Right atrium auricular region (tissue), 2 donors: ENCODE measurements at regions not wholly inside any gene's neighbourhood (a gene's known extent, or its start where the extent isn't known, plus 50 kb on each side); places are given as distances from the start of the nearest gene placed in this dataset.

Experiments
- DNase-seq: peaks from one replicate; pipeline ENCODE4 v3.0.0-alpha.2; 2019; ENCODE audit warnings: low spot score
- H3K27ac ChIP-seq, 2 donors: fragments of 200-600 bp; sonication (generic); 1 replicate in 1 of 2; 2 replicates in 1 of 2; pipeline ENCODE4 v1.5.1; 2016 to 2019
- H3K27me3 ChIP-seq, 2 donors: fragments of 200-600 bp; sonication (generic); one replicate each; pipeline versions ENCODE4 v1.5.1 to v1.6.0; 2017 to 2019
- H3K36me3 ChIP-seq: fragments of 200-600 bp; sonication (generic); one replicate; pipeline ENCODE4 v1.5.1; 2016
- H3K4me1 ChIP-seq, 2 donors: fragments of 200-600 bp; sonication (generic); one replicate each; pipeline versions ENCODE4 v1.5.1 to v1.6.0; 2017 to 2019
- H3K4me3 ChIP-seq, 2 donors: fragments of 200-600 bp; sonication (generic); 1 replicate in 1 of 2; 2 replicates in 1 of 2; pipeline ENCODE4 v1.5.1; 2017 to 2019; ENCODE audit warnings: mild to moderate bottlenecking in 1 of 2, moderate library complexity in 1 of 2
- H3K9me3 ChIP-seq, 2 donors: fragments of 200-600 bp; sonication (generic); one replicate each; pipeline ENCODE4 v1.5.1; 2019
- TF ChIP-seq, protein P1 (sequence below), 2 donors: fragments of 200-600 bp; sonication (generic); IDR thresholded peaks; one replicate each; pipeline ENCODE4 v1.5.1; 2019; ENCODE audit warnings: antibody characterized with exemption in 2 of 2

DNA sequence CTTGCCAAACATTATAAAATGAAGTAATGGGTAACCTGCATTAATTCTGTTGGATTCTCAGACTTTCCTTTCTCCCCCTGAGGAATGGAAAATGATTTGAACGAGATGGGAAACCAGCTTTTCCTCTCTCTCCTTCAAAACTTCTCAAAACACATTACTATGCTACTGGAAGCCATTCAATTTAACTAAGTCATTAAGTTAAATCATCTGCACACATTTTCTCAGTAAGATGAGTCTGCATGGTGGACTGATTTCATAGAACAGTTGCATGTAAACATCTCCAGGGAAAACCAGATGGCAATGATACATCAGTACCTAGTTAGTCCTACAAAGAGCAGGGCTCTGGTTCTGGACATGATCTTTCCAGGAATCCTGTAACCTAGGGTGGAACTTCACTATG, 59.9 kb downstream of the BMP4 start:
- no peaks in the 10 kb centered on the region for H3K36me3 ChIP-seq
- no peak overlapping the region for H3K27ac ChIP-seq
- no peaks in the 10 kb centered on the region for H3K27me3 ChIP-seq
- DNase-seq: no peak
- H3K4me3 ChIP-seq: no peak overlapping the region
- H3K4me1 ChIP-seq: no peaks in the 10 kb centered on the region
- TF ChIP-seq, protein P1, sequence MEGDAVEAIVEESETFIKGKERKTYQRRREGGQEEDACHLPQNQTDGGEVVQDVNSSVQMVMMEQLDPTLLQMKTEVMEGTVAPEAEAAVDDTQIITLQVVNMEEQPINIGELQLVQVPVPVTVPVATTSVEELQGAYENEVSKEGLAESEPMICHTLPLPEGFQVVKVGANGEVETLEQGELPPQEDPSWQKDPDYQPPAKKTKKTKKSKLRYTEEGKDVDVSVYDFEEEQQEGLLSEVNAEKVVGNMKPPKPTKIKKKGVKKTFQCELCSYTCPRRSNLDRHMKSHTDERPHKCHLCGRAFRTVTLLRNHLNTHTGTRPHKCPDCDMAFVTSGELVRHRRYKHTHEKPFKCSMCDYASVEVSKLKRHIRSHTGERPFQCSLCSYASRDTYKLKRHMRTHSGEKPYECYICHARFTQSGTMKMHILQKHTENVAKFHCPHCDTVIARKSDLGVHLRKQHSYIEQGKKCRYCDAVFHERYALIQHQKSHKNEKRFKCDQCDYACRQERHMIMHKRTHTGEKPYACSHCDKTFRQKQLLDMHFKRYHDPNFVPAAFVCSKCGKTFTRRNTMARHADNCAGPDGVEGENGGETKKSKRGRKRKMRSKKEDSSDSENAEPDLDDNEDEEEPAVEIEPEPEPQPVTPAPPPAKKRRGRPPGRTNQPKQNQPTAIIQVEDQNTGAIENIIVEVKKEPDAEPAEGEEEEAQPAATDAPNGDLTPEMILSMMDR (IDR thresholded peaks at IDR 0.05): no peak
- no peaks in the 10 kb centered on the region for H3K9me3 ChIP-seq

DNA sequence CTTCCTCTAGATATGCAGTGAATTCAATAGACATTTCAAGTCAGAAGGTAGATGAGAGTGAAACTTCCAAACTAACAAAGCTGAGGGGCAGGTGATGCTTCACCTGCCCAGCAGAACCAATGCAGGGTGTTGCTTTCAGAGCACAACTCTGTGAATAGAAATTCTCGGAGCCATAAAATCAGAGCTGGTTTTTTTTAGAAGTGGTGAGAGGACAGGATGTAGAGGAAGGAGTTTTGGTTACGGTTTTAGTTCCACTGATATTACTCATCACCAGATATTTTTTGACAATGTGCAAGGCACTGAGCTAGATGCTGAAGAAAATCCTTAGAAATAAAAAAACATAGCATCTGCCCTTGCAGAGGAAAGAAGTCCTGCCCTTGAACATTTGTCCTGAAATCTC, 62.2 kb downstream of the BMP4 start:
- H3K27me3 ChIP-seq: no peaks in the 10 kb centered on the region
- no peaks in the 10 kb centered on the region for H3K9me3 ChIP-seq
- TF ChIP-seq, protein P1 (IDR thresholded peaks at IDR 0.05): no peak
- no peak overlapping the region for H3K27ac ChIP-seq
- no peaks in the 10 kb centered on the region for H3K36me3 ChIP-seq
- no peak for DNase-seq
- no peak overlapping the region for H3K4me3 ChIP-seq
- H3K4me1 ChIP-seq: peaks cover 0 to 10% of the 10 kb centered on the region in 2 donors

DNA sequence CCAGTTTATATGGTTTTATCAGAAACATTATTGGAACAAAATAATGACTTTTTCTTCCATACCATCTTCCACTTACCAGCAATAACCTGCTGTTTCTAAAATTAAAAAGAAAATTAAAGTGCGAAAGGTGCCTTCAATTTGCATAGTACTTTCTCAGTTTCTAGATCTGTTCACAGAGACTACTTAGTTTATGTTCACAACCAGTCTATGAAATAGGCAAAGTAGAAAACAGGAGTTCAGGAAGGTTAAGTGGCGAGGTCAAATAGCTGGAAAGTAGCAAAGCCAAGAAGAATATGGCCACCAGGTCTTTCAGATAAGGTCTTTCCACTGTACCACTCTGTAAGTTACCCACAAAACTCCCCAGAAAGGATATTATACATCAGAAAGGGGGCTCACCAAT, 63.3 kb downstream of the BMP4 start:
- Histone ChIP-seq H3K4me1 (peaks cover 0 to 10% of the 10 kb centered on the region in 2 donors), H3K9me3 (no peaks in the 10 kb centered on the region), H3K4me3 (no peak overlapping the region), H3K27me3 (no peaks in the 10 kb centered on the region), H3K27ac (no peak overlapping the region), H3K36me3 (no peaks in the 10 kb centered on the region)
- TF ChIP-seq, protein P1 (IDR thresholded peaks at IDR 0.05): no peak
- no peak for DNase-seq

DNA sequence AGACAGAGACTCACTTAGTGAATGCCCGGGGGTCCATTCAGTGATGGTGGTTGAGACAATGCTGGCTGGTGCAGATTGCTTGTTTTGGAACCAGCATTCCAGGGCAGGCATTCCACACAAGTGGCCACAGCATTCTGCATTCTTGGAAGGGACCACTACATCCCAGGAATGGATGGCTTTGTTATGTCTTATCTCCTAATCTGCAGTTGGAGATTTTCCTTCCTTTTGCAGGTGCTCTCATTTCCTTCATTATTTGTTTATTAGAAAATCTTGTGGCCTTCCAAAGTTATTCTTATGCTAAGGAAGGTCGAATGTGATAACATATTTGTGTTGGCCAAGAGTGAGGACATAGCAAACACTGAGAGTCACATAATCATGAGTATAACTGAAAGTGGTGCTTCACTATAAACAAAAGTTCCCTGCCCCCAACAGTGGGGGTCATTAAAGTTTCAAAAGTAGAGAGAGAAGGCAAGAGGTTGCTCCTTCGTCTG, 66.0 kb downstream of the BMP4 start:
- Histone ChIP-seq H3K27me3 (no peaks in the 10 kb centered on the region), H3K27ac (peak overlapping the region in 1 of 2 donors; percentile 27), H3K4me1 (peaks cover 0 to 10% of the 10 kb centered on the region in 2 donors), H3K4me3 (no peak overlapping the region), H3K9me3 (no peaks in the 10 kb centered on the region), H3K36me3 (no peaks in the 10 kb centered on the region)
- TF ChIP-seq, protein P1 (IDR thresholded peaks at IDR 0.05): no peak
- DNase-seq: no peak

DNA sequence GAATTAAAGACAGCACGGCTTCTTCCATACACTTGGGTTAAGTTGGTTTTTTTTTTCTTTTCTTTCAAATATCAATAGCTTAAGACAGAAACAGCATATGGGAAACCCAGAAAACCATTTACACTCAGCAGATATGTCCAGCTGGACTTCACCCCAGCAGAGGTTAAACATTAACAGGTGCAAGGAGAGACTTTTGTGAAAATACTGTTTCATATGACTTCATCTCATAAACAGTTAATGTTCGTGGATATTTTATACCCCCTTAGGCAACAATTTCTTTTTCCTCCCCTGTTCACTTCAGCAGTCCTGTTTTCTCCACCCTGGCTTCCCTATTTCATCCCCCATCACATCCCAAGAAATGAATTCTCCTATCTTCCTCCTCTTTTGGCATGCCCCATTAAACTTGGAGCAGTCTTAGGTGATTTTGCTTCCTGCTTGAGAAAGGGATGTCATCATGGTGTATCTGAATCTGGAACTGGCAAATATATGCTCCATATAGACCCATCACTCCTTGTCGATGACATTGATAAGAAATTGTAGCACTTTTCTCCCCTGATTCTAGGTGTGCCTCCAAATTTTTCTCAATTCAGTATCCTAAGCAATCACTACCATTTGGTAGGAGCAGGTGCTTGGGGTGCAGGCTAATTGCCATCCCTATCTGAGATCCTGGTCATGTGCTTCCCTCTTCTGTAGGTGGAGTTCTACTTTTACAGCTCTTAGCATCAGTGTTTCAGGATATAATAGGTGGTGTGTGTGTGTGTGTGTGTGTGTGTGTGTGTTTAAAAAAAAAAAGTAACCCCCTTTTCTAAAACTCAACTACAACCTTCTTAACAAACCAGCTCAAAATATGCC, 67.9 kb downstream of the BMP4 start:
- peaks cover 0 to 10% of the 10 kb centered on the region in 2 donors for H3K4me1 ChIP-seq
- no peak for DNase-seq
- H3K27me3 ChIP-seq: no peaks in the 10 kb centered on the region
- no peaks in the 10 kb centered on the region for H3K9me3 ChIP-seq
- no peak overlapping the region for H3K27ac ChIP-seq
- TF ChIP-seq, protein P1 (IDR thresholded peaks at IDR 0.05): no peak
- H3K4me3 ChIP-seq: no peak overlapping the region
- no peaks in the 10 kb centered on the region for H3K36me3 ChIP-seq
